Fibroblast of mammary gland (primary cell): ENCODE measurements at regions not wholly inside any gene's neighbourhood (a gene's known extent, or its start where the extent isn't known, plus 50 kb on each side); places are given as distances from the start of the nearest gene placed in this dataset.

Source experiments
- DNase-seq: peaks from one replicate; pipeline ENCODE4 v3.0.0-alpha.2; 2010; ENCODE audit warnings: low read depth
- H3K4me3 ChIP-seq: 2 replicates; pipeline ENCODE4 v1.5.1; 2011; ENCODE audit warnings: low read depth, mild to moderate bottlenecking, low read length, moderate library complexity; ENCODE audit not compliant: control insufficient read depth
- CTCF ChIP-seq: conservative IDR thresholded peaks from 2 replicates; pipeline ENCODE4 v1.5.1; 2011; ENCODE audit warnings: low read depth, low read length, inconsistent platforms; ENCODE audit not compliant: control insufficient read depth, insufficient read depth

GRCh38 chr12:115000038-115000437 is 316.1 kb upstream of the TBX3 start:
- DNase-seq = peak; percentile 23
- no peak for TF ChIP-seq CTCF

GRCh38 chr12:114998750-114999128 is 314.8 kb upstream of the TBX3 start:
- DNase-seq = no peak
- TF ChIP-seq CTCF = no peak
- no peak overlapping the region for H3K4me3 ChIP-seq

More at GRCh38 chr12:115000038-115000437, 316.1 kb upstream of the TBX3 start:
- H3K4me3 ChIP-seq = no peak overlapping the region

- DNase-seq = no peak
- H3K4me3 ChIP-seq = no peak overlapping the region
- TF ChIP-seq CTCF = no peak
Observed at GRCh38 chr12:114998118-114998749, 314.3 kb upstream of the TBX3 start.

- TF ChIP-seq CTCF = no peak
- no peak overlapping the region for H3K4me3 ChIP-seq
- DNase-seq = no peak
Observed at GRCh38 chr12:114996382-114996781, 312.4 kb upstream of the TBX3 start.

- no peak overlapping the region for H3K4me3 ChIP-seq
- peak; percentile 85 for DNase-seq
- no peak for TF ChIP-seq CTCF
Observed at GRCh38 chr12:114995891-114996290, 311.9 kb upstream of the TBX3 start.

GRCh38 chr12:114993165-114993564 is 309.2 kb upstream of the TBX3 start:
- TF ChIP-seq CTCF = no peak
- no peak overlapping the region for H3K4me3 ChIP-seq
- DNase-seq = no peak

- TF ChIP-seq CTCF = no peak
- no peak overlapping the region for H3K4me3 ChIP-seq
- no peak for DNase-seq
Observed at GRCh38 chr12:114992443-114992842, 308.5 kb upstream of the TBX3 start.
